Hepatocyte (in vitro differentiated cells): ENCODE measurements at regions not wholly inside any gene's neighbourhood (a gene's known extent, or its start where the extent isn't known, plus 50 kb on each side); places are given as distances from the start of the nearest gene placed in this dataset.

ENCODE experiments used
- DNase-seq: peaks from one replicate; pipeline ENCODE4 v3.0.0-alpha.2; 2016; ENCODE audit warnings: low spot score
- H2AFZ ChIP-seq: fragments of 200-600 bp; sonication (generic); 2 replicates; pipeline ENCODE4 v1.6.0; 2016; ENCODE audit warnings: antibody characterized with exemption, mild to moderate bottlenecking
- H3K27ac ChIP-seq: fragments of 200-600 bp; sonication (generic); 2 replicates; pipeline ENCODE4 v1.5.1; 2016; ENCODE audit warnings: mild to moderate bottlenecking
- H3K27me3 ChIP-seq: fragments of 200-600 bp; sonication (generic); 2 replicates; pipeline ENCODE4 v1.6.1; 2016
- H3K36me3 ChIP-seq: fragments of 200-600 bp; sonication (generic); replicated peaks from 2 replicates; pipeline ENCODE4 v1.5.1; 2016; ENCODE audit warnings: low read depth; ENCODE audit not compliant: insufficient read depth
- H3K4me1 ChIP-seq: fragments of 200-600 bp; sonication (generic); 2 replicates; pipeline ENCODE4 v1.5.1; 2016; ENCODE audit warnings: mild to moderate bottlenecking, moderate library complexity; ENCODE audit not compliant: insufficient read depth
- H3K4me2 ChIP-seq: fragments of 200-600 bp; sonication (generic); 2 replicates; pipeline ENCODE4 v1.6.0; 2016
- H3K4me3 ChIP-seq: fragments of 200-600 bp; sonication (generic); 2 replicates; pipeline ENCODE4 v1.5.1; 2016; ENCODE audit warnings: mild to moderate bottlenecking
- H3K79me2 ChIP-seq: fragments of 200-600 bp; sonication (generic); 2 replicates; pipeline ENCODE4 v1.6.0; 2017; ENCODE audit warnings: mild to moderate bottlenecking
- H3K9me2 ChIP-seq: fragments of 200-600 bp; sonication (generic); replicated peaks from 2 replicates; pipeline ENCODE4 v1.6.0; 2017; ENCODE audit warnings: mild to moderate bottlenecking; ENCODE audit not compliant: insufficient read depth
- H3K9me3 ChIP-seq: fragments of 200-600 bp; sonication (generic); 2 replicates; pipeline ENCODE4 v1.5.1; 2016; ENCODE audit warnings: low read depth, mild to moderate bottlenecking
- H4K20me1 ChIP-seq: fragments of 200-600 bp; sonication (generic); 2 replicates; pipeline ENCODE4 v1.6.0; 2016; ENCODE audit warnings: mild to moderate bottlenecking; ENCODE audit not compliant: insufficient read depth, poor library complexity, severe bottlenecking
- CTCF ChIP-seq: fragments of 200-600 bp; sonication (generic); IDR thresholded peaks from 2 replicates; pipeline ENCODE4 v1.5.1; 2016; ENCODE audit warnings: antibody characterized with exemption, mild to moderate bottlenecking; ENCODE audit not compliant: poor library complexity
- EZH2 ChIP-seq: fragments of 200-600 bp; sonication (generic); IDR thresholded peaks from 2 replicates; pipeline ENCODE4 v1.6.1; 2016; ENCODE audit warnings: antibody characterized with exemption, mild to moderate bottlenecking, borderline replicate concordance
- EZH2phosphoT487 ChIP-seq: fragments of 200-600 bp; sonication (generic); IDR thresholded peaks from one replicate; pipeline ENCODE4 v1.6.1; 2018; ENCODE audit warnings: antibody characterized with exemption, mild to moderate bottlenecking, low read depth, moderate library complexity; ENCODE audit not compliant: unreplicated experiment, severe bottlenecking
- WGBS: methylation state at CpG from one replicate; pipeline ENCODE4 v1.1.6; 2016; ENCODE audit warnings: low lambda C conversion rate; ENCODE audit errors: missing lambda C conversion rate; 5-methylcytosine and 5-hydroxymethylcytosine counted together

DNA sequence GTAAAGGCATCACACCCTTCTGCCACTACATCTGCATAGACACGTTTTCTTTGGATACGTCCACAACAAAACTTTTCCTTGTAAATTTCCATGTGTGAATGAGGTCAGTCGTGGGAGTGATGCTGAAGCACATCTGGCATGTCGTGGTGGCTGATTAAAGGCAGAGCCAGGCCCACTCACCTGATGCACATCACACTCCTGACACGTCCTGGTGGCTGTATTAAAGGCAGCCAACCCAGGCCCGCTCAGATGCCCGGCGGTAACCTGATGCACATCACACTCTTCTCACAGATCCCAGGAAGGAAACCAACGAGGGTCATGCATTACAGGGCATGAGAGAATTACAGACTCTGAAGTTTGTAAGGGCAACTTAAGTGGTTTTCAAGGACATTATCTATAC is 321.6 kb upstream of the B3GAT1 start:
- H3K36me3 ChIP-seq, result no peaks in the 10 kb centered on the region

GRCh38 chr11:134731213-134731961 is 319.3 kb upstream of the B3GAT1 start:
- H3K9me3 ChIP-seq, result no peaks in the 10 kb centered on the region
- no peaks in the 10 kb centered on the region for H4K20me1 ChIP-seq
- TF ChIP-seq EZH2 (no peak), EZH2phosphoT487 (no peak), CTCF (no peak)
- H3K4me3 ChIP-seq, result no peak overlapping the region
- WGBS, result 43% methylated on average over 9 of the region's 9 CpGs
- peaks cover 16% of the 10 kb centered on the region for H3K4me1 ChIP-seq
- H3K27ac ChIP-seq, result no peak overlapping the region
- H3K4me2 ChIP-seq, result no peak overlapping the region
- no peaks in the 10 kb centered on the region for H3K27me3 ChIP-seq
- H3K36me3 ChIP-seq, result no peaks in the 10 kb centered on the region
- no peak for DNase-seq
- no peaks in the 10 kb centered on the region for H3K9me2 ChIP-seq
- no peak overlapping the region for H2AFZ ChIP-seq
- H3K79me2 ChIP-seq, result no peaks in the 10 kb centered on the region

More for the DNA sequence above, 321.6 kb upstream of the B3GAT1 start:
- no peak overlapping the region for H3K27ac ChIP-seq
- H3K79me2 ChIP-seq, result no peaks in the 10 kb centered on the region
- no peak overlapping the region for H3K4me3 ChIP-seq
- H3K9me2 ChIP-seq, result no peaks in the 10 kb centered on the region
- 72% methylated on average over 9 of the region's 9 CpGs for WGBS
- TF ChIP-seq CTCF, result no peak
- no peak for TF ChIP-seq EZH2
- TF ChIP-seq EZH2phosphoT487, result no peak
- DNase-seq, result no peak
- no peaks in the 10 kb centered on the region for H3K9me3 ChIP-seq
- H3K27me3 ChIP-seq, result no peaks in the 10 kb centered on the region
- H4K20me1 ChIP-seq, result no peaks in the 10 kb centered on the region
- peaks cover 19% of the 10 kb centered on the region for H3K4me1 ChIP-seq
- H3K4me2 ChIP-seq, result no peak overlapping the region
- H2AFZ ChIP-seq, result no peak overlapping the region

GRCh38 chr11:134730561-134731212 is 318.6 kb upstream of the B3GAT1 start:
- H3K4me3 ChIP-seq, result no peak overlapping the region

More at GRCh38 chr11:134730561-134731212, 318.6 kb upstream of the B3GAT1 start:
- Histone ChIP-seq H3K79me2 (no peaks in the 10 kb centered on the region), H3K27me3 (no peaks in the 10 kb centered on the region), H3K36me3 (no peaks in the 10 kb centered on the region), H3K9me2 (no peaks in the 10 kb centered on the region), H3K27ac (peak overlapping the region; percentile 79), H3K4me1 (peaks cover 16% of the 10 kb centered on the region), H4K20me1 (no peaks in the 10 kb centered on the region), H2AFZ (no peak overlapping the region), H3K4me2 (no peak overlapping the region), H3K9me3 (no peaks in the 10 kb centered on the region)
- 70% methylated on average over 5 of the region's 5 CpGs for WGBS
- no peak for DNase-seq
- TF ChIP-seq CTCF, result no peak
- TF ChIP-seq EZH2phosphoT487, result no peak
- TF ChIP-seq EZH2, result no peak
